Endodermal cell (in vitro differentiated cells): ENCODE measurements at regions not wholly inside any gene's neighbourhood (a gene's known extent, or its start where the extent isn't known, plus 50 kb on each side); places are given as distances from the start of the nearest gene placed in this dataset.

ENCODE experiments used
- DNase-seq: peaks from one replicate; pipeline ENCODE4 v3.0.0-alpha.2; 2017
- H3K27ac ChIP-seq: 2 replicates; pipeline ENCODE4 v1.5.1; 2013; ENCODE audit warnings: mild to moderate bottlenecking, low read depth, low read length, moderate library complexity
- H3K27me3 ChIP-seq: 2 replicates; pipeline ENCODE4 v1.6.1; 2013; ENCODE audit warnings: mild to moderate bottlenecking, low read length, moderate library complexity; ENCODE audit not compliant: insufficient read depth, control insufficient read depth, poor library complexity, severe bottlenecking
- H3K36me3 ChIP-seq: 2 replicates; pipeline ENCODE4 v1.7.0; 2013; ENCODE audit warnings: mild to moderate bottlenecking, low read length, moderate library complexity; ENCODE audit not compliant: control insufficient read depth, insufficient read depth
- H3K4me1 ChIP-seq: one replicate; pipeline ENCODE4 v1.7.0; 2013; ENCODE audit warnings: low read length; ENCODE audit not compliant: control insufficient read depth, insufficient read depth
- H3K4me3 ChIP-seq: 2 replicates; pipeline ENCODE4 v1.5.1; 2013; ENCODE audit warnings: mild to moderate bottlenecking, low read length, moderate library complexity
- H3K9ac ChIP-seq: 2 replicates; pipeline ENCODE4 v1.6.1; 2013; ENCODE audit warnings: mild to moderate bottlenecking, low read length, moderate library complexity; ENCODE audit not compliant: poor library complexity, severe bottlenecking; ENCODE audit errors: extremely low read depth
- H3K9me3 ChIP-seq: 2 replicates; pipeline ENCODE4 v1.6.1; 2013; ENCODE audit warnings: mild to moderate bottlenecking, low read length, moderate library complexity; ENCODE audit not compliant: control insufficient read depth
- H3K27ac Mint-ChIP-seq: 2 replicates; pipeline ENCODE4 v1.8.0; 2020; ENCODE audit warnings: mixed read lengths
- H3K27me3 Mint-ChIP-seq: 2 replicates; pipeline ENCODE4 v1.8.0; 2021; ENCODE audit warnings: mild to moderate bottlenecking, mixed read lengths; ENCODE audit not compliant: insufficient read depth
- H3K36me3 Mint-ChIP-seq: 2 replicates; pipeline ENCODE4 v1.8.0; 2020; ENCODE audit warnings: low read depth, mixed read lengths
- H3K4me1 Mint-ChIP-seq: 2 replicates; pipeline ENCODE4 v1.8.0; 2020; ENCODE audit warnings: mixed read lengths
- H3K4me3 Mint-ChIP-seq: 2 replicates; pipeline ENCODE4 v1.8.0; 2020; ENCODE audit warnings: mild to moderate bottlenecking, moderate library complexity, mixed read lengths
- H3K9me3 Mint-ChIP-seq: 2 replicates; pipeline ENCODE4 v1.8.0; 2020; ENCODE audit warnings: mild to moderate bottlenecking, mixed read lengths
- CTCF ChIP-seq: fragments of 200-600 bp; sonication (generic); conservative IDR thresholded peaks from 2 replicates; pipeline ENCODE4 v1.5.0; 2021; ENCODE audit warnings: antibody characterized with exemption, mild to moderate bottlenecking
- WGBS, 2 experiments: methylation state at CpG; one replicate each; pipeline versions ENCODE4 v1.1.5 to v1.1.7; 2013; ENCODE audit warnings: missing lambda C conversion rate in 2 of 2, mixed read lengths in 1 of 2; ENCODE audit not compliant: insufficient coverage in 1 of 2, insufficient read length in 1 of 2; 5-methylcytosine and 5-hydroxymethylcytosine counted together

GRCh38 chr2:138277062-138277461 lies 224.5 kb upstream of the SPOPL start:
- H3K9me3 Mint-ChIP-seq: peaks cover 13% of the 10 kb centered on the region
- H3K36me3 Mint-ChIP-seq: peaks cover 7% of the 10 kb centered on the region
- no peaks in the 10 kb centered on the region for H3K27me3 ChIP-seq
- peak overlapping the region; percentile 66 for H3K27ac ChIP-seq
- peak overlapping the region; percentile 75 for H3K9ac ChIP-seq
- peak overlapping the region; percentile 61 for H3K4me3 ChIP-seq
- no peak for TF ChIP-seq CTCF
- peak overlapping the region; percentile 98 for H3K27ac Mint-ChIP-seq
- H3K4me3 Mint-ChIP-seq: peak overlapping the region; percentile 25
- H3K27me3 Mint-ChIP-seq: no peaks in the 10 kb centered on the region
- DNase-seq: no peak
- H3K4me1 Mint-ChIP-seq: peaks cover 50% of the 10 kb centered on the region
- peaks cover 12% of the 10 kb centered on the region for H3K4me1 ChIP-seq
- H3K36me3 ChIP-seq: no peaks in the 10 kb centered on the region
- H3K9me3 ChIP-seq: no peaks in the 10 kb centered on the region

GRCh38 chr2:138279871-138280270 lies 221.7 kb upstream of the SPOPL start:
- H3K9me3 ChIP-seq: peaks cover 19% of the 10 kb centered on the region
- no peaks in the 10 kb centered on the region for H3K36me3 ChIP-seq
- Mint-ChIP-seq H3K27ac (no peak overlapping the region), H3K4me3 (no peak overlapping the region), H3K36me3 (no peaks in the 10 kb centered on the region), H3K9me3 (peaks cover 6% of the 10 kb centered on the region), H3K27me3 (no peaks in the 10 kb centered on the region), H3K4me1 (peaks cover 36% of the 10 kb centered on the region)
- H3K9ac ChIP-seq: no peak overlapping the region
- DNase-seq: no peak
- no peaks in the 10 kb centered on the region for H3K27me3 ChIP-seq
- no peak overlapping the region for H3K4me3 ChIP-seq
- no peak for TF ChIP-seq CTCF
- H3K4me1 ChIP-seq: peaks cover 10% of the 10 kb centered on the region
- H3K27ac ChIP-seq: no peak overlapping the region

GRCh38 chr2:138280999-138281695 lies 220.4 kb upstream of the SPOPL start:
- H3K27ac ChIP-seq: no peak overlapping the region
- no peak for TF ChIP-seq CTCF
- H3K27ac Mint-ChIP-seq: no peak overlapping the region
- H3K4me3 Mint-ChIP-seq: no peak overlapping the region
- 98% methylated on average over 1 of the region's 1 CpG; no CpG with 5 or more reads in 1 of the 2 experiments for WGBS, 2 experiments
- peaks cover 18% of the 10 kb centered on the region for H3K9me3 Mint-ChIP-seq
- peaks cover 25% of the 10 kb centered on the region for H3K4me1 Mint-ChIP-seq
- H3K27me3 Mint-ChIP-seq: no peaks in the 10 kb centered on the region
- no peaks in the 10 kb centered on the region for H3K36me3 ChIP-seq
- no peaks in the 10 kb centered on the region for H3K27me3 ChIP-seq
- H3K36me3 Mint-ChIP-seq: no peaks in the 10 kb centered on the region
- no peak overlapping the region for H3K4me3 ChIP-seq
- H3K9ac ChIP-seq: no peak overlapping the region
- no peak for DNase-seq
- H3K9me3 ChIP-seq: peaks cover 32% of the 10 kb centered on the region
- peaks cover 7% of the 10 kb centered on the region for H3K4me1 ChIP-seq
